Skeletal muscle satellite cell (primary cell): ENCODE measurements at regions not wholly inside any gene's neighbourhood (a gene's known extent, or its start where the extent isn't known, plus 50 kb on each side); places are given as distances from the start of the nearest gene placed in this dataset.

Experiments
- H3K27me3 ChIP-seq: 2 replicates; pipeline ENCODE4 v1.7.0; 2013; ENCODE audit warnings: low read length; ENCODE audit not compliant: control insufficient read depth, insufficient read depth
- H3K36me3 ChIP-seq: 2 replicates; pipeline ENCODE4 v1.7.0; 2013; ENCODE audit warnings: mild to moderate bottlenecking, control low read depth, low read length; ENCODE audit not compliant: insufficient read depth
- H3K4me1 ChIP-seq: 2 replicates; pipeline ENCODE4 v1.7.0; 2013; ENCODE audit warnings: low read length; ENCODE audit not compliant: control insufficient read depth, insufficient read depth
- H3K4me2 ChIP-seq: 2 replicates; pipeline ENCODE4 v1.7.0; 2013; ENCODE audit warnings: mild to moderate bottlenecking, low read length
- H3K4me3 ChIP-seq: 2 replicates; pipeline ENCODE4 v1.7.0; 2013; ENCODE audit warnings: low read length
- H3K9ac ChIP-seq: 2 replicates; pipeline ENCODE4 v1.7.0; 2013; ENCODE audit warnings: mild to moderate bottlenecking, low read depth, low read length, moderate library complexity
- H3K9me3 ChIP-seq: replicated peaks from 2 replicates; pipeline ENCODE4 v1.7.0; 2013; ENCODE audit warnings: mild to moderate bottlenecking, control low read depth, low read length

- H3K9ac ChIP-seq, result no peak overlapping the region
- peaks cover 9% of the 10 kb centered on the region for H3K4me1 ChIP-seq
- H3K4me2 ChIP-seq, result no peak overlapping the region
- no peak overlapping the region for H3K4me3 ChIP-seq
- H3K9me3 ChIP-seq, result no peaks in the 10 kb centered on the region
- H3K36me3 ChIP-seq, result no peaks in the 10 kb centered on the region
- H3K27me3 ChIP-seq, result no peaks in the 10 kb centered on the region
These were observed 70.5 kb upstream of the DAAM1 start for GRCh38 chr14:59117754-59118528.

GRCh38 chr14:59120921-59121320 lies 67.5 kb upstream of the DAAM1 start:
- Histone ChIP-seq H3K9me3 (no peaks in the 10 kb centered on the region), H3K36me3 (no peaks in the 10 kb centered on the region), H3K27me3 (no peaks in the 10 kb centered on the region), H3K4me1 (peaks cover 9% of the 10 kb centered on the region), H3K4me3 (no peak overlapping the region), H3K9ac (no peak overlapping the region), H3K4me2 (no peak overlapping the region)

DNA sequence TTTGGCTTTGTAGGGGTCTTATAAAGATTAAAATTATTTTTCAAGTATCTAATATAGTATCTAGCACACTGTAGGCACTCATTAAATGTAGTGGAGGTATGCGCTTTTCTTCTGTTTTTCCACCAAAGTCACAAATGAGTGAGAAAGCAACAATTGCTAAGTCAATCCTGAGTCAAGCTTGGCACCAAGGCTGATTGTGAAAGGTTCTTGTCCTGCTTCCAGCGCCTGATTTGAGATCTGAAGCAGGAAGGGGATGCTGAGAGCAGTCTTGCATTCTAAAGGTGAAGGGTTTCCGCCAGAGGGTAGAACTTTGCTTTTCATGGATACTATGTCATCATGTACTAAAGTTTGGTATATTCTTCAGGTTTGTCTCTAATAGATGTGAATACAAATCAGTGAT lies 64.9 kb upstream of the DAAM1 start:
- Histone ChIP-seq H3K27me3 (no peaks in the 10 kb centered on the region), H3K9ac (no peak overlapping the region), H3K4me2 (no peak overlapping the region), H3K4me3 (no peak overlapping the region), H3K36me3 (no peaks in the 10 kb centered on the region), H3K9me3 (no peaks in the 10 kb centered on the region), H3K4me1 (no peaks in the 10 kb centered on the region)

GRCh38 chr14:59123975-59124374 lies 64.5 kb upstream of the DAAM1 start:
- Histone ChIP-seq H3K4me3 (no peak overlapping the region), H3K9ac (no peak overlapping the region), H3K36me3 (no peaks in the 10 kb centered on the region), H3K27me3 (no peaks in the 10 kb centered on the region), H3K4me1 (no peaks in the 10 kb centered on the region), H3K9me3 (no peaks in the 10 kb centered on the region), H3K4me2 (no peak overlapping the region)

GRCh38 chr14:59125156-59125555 lies 63.3 kb upstream of the DAAM1 start:
- Histone ChIP-seq H3K4me3 (no peak overlapping the region), H3K27me3 (no peaks in the 10 kb centered on the region), H3K4me2 (no peak overlapping the region), H3K4me1 (no peaks in the 10 kb centered on the region), H3K9me3 (no peaks in the 10 kb centered on the region), H3K36me3 (no peaks in the 10 kb centered on the region), H3K9ac (no peak overlapping the region)

DNA sequence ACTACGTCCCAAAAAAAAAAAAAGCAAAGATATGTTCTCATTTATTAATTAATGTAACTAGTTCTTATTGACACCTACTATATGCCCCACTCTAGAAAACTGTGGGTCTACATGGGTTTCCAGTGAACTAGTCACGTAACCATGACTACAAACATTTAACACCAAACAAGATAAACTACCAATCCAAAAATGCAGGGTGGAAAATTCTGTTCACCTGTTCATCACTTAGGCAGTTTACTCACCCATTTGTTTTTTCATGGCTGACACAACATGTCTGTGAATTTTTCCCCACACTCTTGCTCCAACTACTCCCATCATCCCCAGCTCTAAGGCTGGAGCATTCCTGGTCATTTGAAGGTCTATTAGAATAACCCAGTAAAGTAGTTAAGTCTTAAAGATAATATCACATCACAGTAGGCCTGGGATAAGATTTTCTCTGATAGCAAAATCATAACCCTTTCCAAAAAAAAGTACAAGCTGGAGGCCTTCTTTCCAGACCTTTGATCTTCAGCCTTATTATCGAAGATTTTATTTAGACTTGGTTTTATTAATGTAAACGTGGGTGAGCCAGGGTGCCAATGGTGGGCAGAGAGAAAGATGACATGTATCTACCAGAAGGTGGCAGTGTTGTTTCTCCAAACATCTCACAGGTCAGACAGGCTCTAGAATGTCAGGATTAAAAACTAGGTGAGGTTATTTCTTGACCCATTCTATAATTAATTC lies 61.6 kb upstream of the DAAM1 start:
- no peak overlapping the region for H3K9ac ChIP-seq
- no peak overlapping the region for H3K4me3 ChIP-seq
- H3K36me3 ChIP-seq, result no peaks in the 10 kb centered on the region
- H3K4me2 ChIP-seq, result no peak overlapping the region
- no peaks in the 10 kb centered on the region for H3K4me1 ChIP-seq
- H3K27me3 ChIP-seq, result no peaks in the 10 kb centered on the region
- no peaks in the 10 kb centered on the region for H3K9me3 ChIP-seq

DNA sequence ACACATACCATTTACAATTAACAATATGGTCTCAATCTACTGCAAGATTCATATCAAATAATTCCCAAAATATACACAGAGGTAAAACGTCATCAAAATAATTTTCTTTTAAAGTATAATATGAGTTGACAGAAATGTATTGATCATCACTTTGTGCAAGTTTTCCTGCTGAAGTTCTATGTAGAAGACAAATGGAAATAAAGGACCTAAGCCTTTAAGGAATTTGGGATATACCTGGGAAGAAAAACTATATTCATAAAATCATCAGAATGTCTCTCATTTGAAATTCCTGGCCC lies 61.1 kb upstream of the DAAM1 start:
- no peak overlapping the region for H3K4me2 ChIP-seq
- H3K4me1 ChIP-seq, result no peaks in the 10 kb centered on the region
- no peaks in the 10 kb centered on the region for H3K27me3 ChIP-seq
- H3K9ac ChIP-seq, result no peak overlapping the region
- H3K9me3 ChIP-seq, result no peaks in the 10 kb centered on the region
- H3K36me3 ChIP-seq, result no peaks in the 10 kb centered on the region
- no peak overlapping the region for H3K4me3 ChIP-seq

- H3K9me3 ChIP-seq, result no peaks in the 10 kb centered on the region
- no peak overlapping the region for H3K4me2 ChIP-seq
- H3K4me1 ChIP-seq, result no peaks in the 10 kb centered on the region
- H3K9ac ChIP-seq, result no peak overlapping the region
- no peaks in the 10 kb centered on the region for H3K36me3 ChIP-seq
- H3K4me3 ChIP-seq, result no peak overlapping the region
- peaks cover 5% of the 10 kb centered on the region for H3K27me3 ChIP-seq
These were observed 58.0 kb upstream of the DAAM1 start for GRCh38 chr14:59130462-59130861.

DNA sequence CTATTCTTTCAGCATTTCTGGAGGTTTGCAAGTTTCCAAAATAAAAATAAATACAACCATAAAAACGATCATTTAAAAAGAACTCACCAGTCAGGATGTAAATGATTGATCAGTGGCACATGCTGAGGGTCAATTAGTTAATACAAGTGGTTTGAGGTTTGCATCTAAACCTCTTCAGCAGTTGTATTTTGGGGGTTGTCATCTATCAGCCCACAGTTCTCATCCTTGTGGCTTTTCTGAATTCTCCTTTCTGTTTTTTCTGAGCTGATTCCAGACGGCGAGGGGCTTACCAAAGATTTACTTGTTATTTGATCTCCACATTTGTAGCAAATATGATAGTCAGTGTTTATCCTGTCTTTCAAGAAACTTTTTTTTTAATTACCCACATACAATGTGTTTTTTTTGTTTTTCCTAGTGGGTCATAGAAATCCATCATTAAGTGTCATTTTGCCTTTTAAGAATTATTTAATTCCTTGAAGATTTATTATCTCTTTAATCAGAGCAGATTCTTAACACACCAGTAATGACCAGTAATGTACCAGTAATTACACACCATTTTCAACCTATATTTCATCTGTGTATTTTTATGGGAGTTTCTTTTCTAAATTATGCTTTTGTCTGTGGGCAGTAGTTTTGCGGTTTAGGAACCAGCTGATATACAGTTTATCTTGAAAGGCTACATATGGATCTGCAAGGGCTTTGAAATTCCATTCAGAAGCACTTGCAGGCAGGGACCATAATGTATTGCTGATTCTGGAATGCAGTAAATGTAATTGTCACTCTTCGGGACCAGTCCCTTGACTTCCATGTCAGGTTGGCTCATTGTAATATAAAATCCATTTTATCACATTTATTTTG lies 56.3 kb upstream of the DAAM1 start:
- H3K4me3 ChIP-seq, result no peak overlapping the region
- no peak overlapping the region for H3K9ac ChIP-seq
- H3K4me2 ChIP-seq, result no peak overlapping the region
- H3K4me1 ChIP-seq, result no peaks in the 10 kb centered on the region
- H3K9me3 ChIP-seq, result no peaks in the 10 kb centered on the region
- no peaks in the 10 kb centered on the region for H3K36me3 ChIP-seq
- peaks cover 5% of the 10 kb centered on the region for H3K27me3 ChIP-seq

- Histone ChIP-seq H3K4me1 (no peaks in the 10 kb centered on the region), H3K9ac (no peak overlapping the region), H3K9me3 (no peaks in the 10 kb centered on the region), H3K36me3 (no peaks in the 10 kb centered on the region), H3K4me3 (no peak overlapping the region), H3K4me2 (no peak overlapping the region), H3K27me3 (peaks cover 5% of the 10 kb centered on the region)
These were observed 55.5 kb upstream of the DAAM1 start for GRCh38 chr14:59132796-59133494.

DNA sequence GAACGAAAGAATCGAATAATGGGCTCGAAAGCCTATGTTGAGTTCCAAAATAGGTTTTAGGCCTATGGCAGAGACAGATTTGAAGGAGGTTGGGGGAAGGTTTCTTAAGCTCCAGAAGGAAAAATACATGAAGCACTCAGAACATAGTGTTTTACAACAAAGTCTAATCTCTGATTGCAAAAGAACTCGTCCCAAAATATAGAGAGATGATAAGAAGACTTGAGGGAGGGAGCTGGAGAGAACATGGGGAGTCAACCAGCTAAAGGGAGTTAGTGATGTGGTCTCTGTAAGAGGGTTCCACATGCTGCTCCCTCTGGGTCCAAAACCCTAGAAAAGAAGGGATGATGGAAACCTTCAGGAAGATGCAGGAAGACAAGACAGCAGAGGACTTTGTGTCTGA lies 54.8 kb upstream of the DAAM1 start:
- Histone ChIP-seq H3K4me1 (no peaks in the 10 kb centered on the region), H3K9me3 (no peaks in the 10 kb centered on the region), H3K36me3 (no peaks in the 10 kb centered on the region), H3K27me3 (peaks cover 5% of the 10 kb centered on the region), H3K4me2 (no peak overlapping the region), H3K9ac (no peak overlapping the region), H3K4me3 (no peak overlapping the region)
